Eye (tissue), 1 donor: ENCODE measurements at regions not wholly inside any gene's neighbourhood (a gene's known extent, or its start where the extent isn't known, plus 50 kb on each side); places are given as distances from the start of the nearest gene placed in this dataset.
"Not testable (repeated sequence)": the region's sequence is repeated elsewhere in the genome, so short reads cannot be mapped to it uniquely, and the experiment has no call there.

Experiments used
- DNase-seq: peaks from one replicate; pipeline ENCODE4 v3.0.0-alpha.2; 2015

GRCh38 chr10:100664316-100665149 lies 80.8 kb upstream of the PAX2 start:
- no peak for DNase-seq

- not testable (repeated sequence) for DNase-seq
These were observed 78.7 kb upstream of the PAX2 start for GRCh38 chr10:100666634-100667033.

- DNase-seq: no peak
These were observed 75.8 kb upstream of the PAX2 start for GRCh38 chr10:100669616-100670015.

- no peak for DNase-seq
These were observed 75.0 kb upstream of the PAX2 start for GRCh38 chr10:100670368-100670767.

- peak; percentile 56 for DNase-seq
These were observed 74.4 kb upstream of the PAX2 start for GRCh38 chr10:100670828-100671479.

GRCh38 chr10:100672199-100672598 lies 73.2 kb upstream of the PAX2 start:
- DNase-seq: no peak

GRCh38 chr10:100677290-100677945 lies 68.0 kb upstream of the PAX2 start:
- no peak for DNase-seq

GRCh38 chr10:100679327-100679726 lies 66.1 kb upstream of the PAX2 start:
- DNase-seq: no peak

GRCh38 chr10:100683004-100683403 lies 62.4 kb upstream of the PAX2 start:
- no peak for DNase-seq

GRCh38 chr10:100683545-100684300 lies 61.7 kb upstream of the PAX2 start:
- DNase-seq: no peak

GRCh38 chr10:100684688-100685235 lies 60.6 kb upstream of the PAX2 start:
- no peak for DNase-seq

GRCh38 chr10:100685331-100685730 lies 60.1 kb upstream of the PAX2 start:
- DNase-seq: no peak

GRCh38 chr10:100687143-100688003 lies 58.0 kb upstream of the PAX2 start:
- no peak for DNase-seq

GRCh38 chr10:100688201-100688600 lies 57.2 kb upstream of the PAX2 start:
- no peak for DNase-seq

- DNase-seq: no peak
These were observed 51.6 kb upstream of the PAX2 start for GRCh38 chr10:100693821-100694220.
